WTC11 (cell line): ENCODE measurements at regions not wholly inside any gene's neighbourhood (a gene's known extent, or its start where the extent isn't known, plus 50 kb on each side); places are given as distances from the start of the nearest gene placed in this dataset.

Source experiments
- ATAC-seq: fragments of 200-7000 bp; cut with Tn5 transposase; 2 replicates; pipeline ENCODE4 v1.10.0; 2021; ENCODE audit warnings: mild to moderate bottlenecking, moderate library complexity
- CTCF ChIA-PET: fragments of 300-600 bp; sonication (Branson Sonifier 250); formaldehyde crosslinking; loops from one replicate; lab custom pipeline; 2021; ENCODE audit warnings: antibody characterized with exemption; lab: Charles Lee
- POLR2A ChIA-PET: fragments of 350-600 bp; sonication (Branson Sonifier 250); formaldehyde crosslinking; loops from one replicate; lab custom pipeline; 2021; ENCODE audit warnings: antibody characterized with exemption; lab: Charles Lee
- DNase-seq: peaks from one replicate; pipeline ENCODE4 v3.0.0; 2021; ENCODE audit warnings: low spot score
- H3K27ac Mint-ChIP-seq: 2 replicates; pipeline ENCODE4 v1.8.0; 2021; ENCODE audit warnings: mixed read lengths
- H3K27me3 Mint-ChIP-seq: 2 replicates; pipeline ENCODE4 v1.8.0; 2021; ENCODE audit warnings: low read depth, mild to moderate bottlenecking, moderate library complexity, mixed read lengths
- H3K36me3 Mint-ChIP-seq: 2 replicates; pipeline ENCODE4 v1.8.0; 2021; ENCODE audit warnings: mixed read lengths
- H3K4me1 Mint-ChIP-seq: 2 replicates; pipeline ENCODE4 v1.8.0; 2022; ENCODE audit warnings: mixed read lengths
- H3K4me3 Mint-ChIP-seq: 2 replicates; pipeline ENCODE4 v1.8.0; 2021; ENCODE audit warnings: mild to moderate bottlenecking, moderate library complexity, mixed read lengths
- H3K9me3 Mint-ChIP-seq: 2 replicates; pipeline ENCODE4 v1.8.0; 2021; ENCODE audit warnings: mixed read lengths
- ARID4B ChIP-seq: sonication (generic); formaldehyde crosslinking; IDR thresholded peaks from 2 replicates; pipeline ENCODE4 v1.8.0; 2023; ENCODE audit warnings: missing genetic modification reagents, mild to moderate bottlenecking, borderline replicate concordance
- ATF2 ChIP-seq: sonication (generic); formaldehyde crosslinking; IDR thresholded peaks from 2 replicates; pipeline ENCODE4 v1.8.1; 2022; ENCODE audit warnings: low read depth, missing genetic modification reagents, borderline replicate concordance
- EMX1 ChIP-seq: fragments of 250-450 bp; sonication (Bioruptor Pico); IDR thresholded peaks from 2 replicates; pipeline ENCODE4 v1.8.0; 2021; ENCODE audit warnings: mild to moderate bottlenecking
- ERG ChIP-seq: fragments of 250-450 bp; sonication (Bioruptor Pico); IDR thresholded peaks from 2 replicates; pipeline ENCODE4 v1.8.0; 2021; ENCODE audit warnings: mild to moderate bottlenecking
- ESRRA ChIP-seq: sonication (generic); formaldehyde crosslinking; IDR thresholded peaks from 2 replicates; pipeline ENCODE4 v1.8.1; 2022; ENCODE audit warnings: mild to moderate bottlenecking, missing genetic modification reagents, borderline replicate concordance
- FOXP1 ChIP-seq: sonication (generic); formaldehyde crosslinking; IDR thresholded peaks from 2 replicates; pipeline ENCODE4 v1.8.0; 2022; ENCODE audit warnings: missing genetic modification reagents, mild to moderate bottlenecking, moderate library complexity, borderline replicate concordance
- GABPB1 ChIP-seq: sonication (generic); formaldehyde crosslinking; IDR thresholded peaks from 2 replicates; pipeline ENCODE4 v1.8.1; 2023; ENCODE audit warnings: mild to moderate bottlenecking, missing genetic modification reagents
- GRHL2 ChIP-seq: fragments of 250-450 bp; sonication (Bioruptor Pico); IDR thresholded peaks from 2 replicates; pipeline ENCODE4 v1.8.0; 2022; ENCODE audit warnings: mild to moderate bottlenecking, moderate library complexity; ENCODE audit not compliant: insufficient replicate concordance, severe bottlenecking
- JAZF1 ChIP-seq: fragments of 250-450 bp; sonication (Bioruptor Pico); IDR thresholded peaks from 2 replicates; pipeline ENCODE4 v1.9.0; 2021; ENCODE audit warnings: moderate library complexity, mild to moderate bottlenecking, inconsistent platforms
- NR2C2 ChIP-seq: sonication (generic); formaldehyde crosslinking; IDR thresholded peaks from 2 replicates; pipeline ENCODE4 v1.8.0; 2022; ENCODE audit warnings: mild to moderate bottlenecking, missing genetic modification reagents
- RORB ChIP-seq: fragments of 250-450 bp; sonication (Bioruptor Pico); IDR thresholded peaks from 2 replicates; pipeline ENCODE4 v1.9.0; 2021; ENCODE audit warnings: mild to moderate bottlenecking
- ZNF121 ChIP-seq: sonication (generic); formaldehyde crosslinking; IDR thresholded peaks from 2 replicates; pipeline ENCODE4 v1.8.0; 2023; ENCODE audit warnings: missing genetic modification reagents
- ZNF219 ChIP-seq: sonication (generic); formaldehyde crosslinking; IDR thresholded peaks from 2 replicates; pipeline ENCODE4 v1.8.0; 2023; ENCODE audit warnings: missing genetic modification reagents, mild to moderate bottlenecking, borderline replicate concordance
- ZNF263 ChIP-seq: sonication (generic); formaldehyde crosslinking; IDR thresholded peaks from 2 replicates; pipeline ENCODE4 v1.8.1; 2022; ENCODE audit warnings: low read depth, mild to moderate bottlenecking, moderate library complexity, missing genetic modification reagents
- TF ChIP-seq, protein P1 (sequence below): sonication (generic); formaldehyde crosslinking; IDR thresholded peaks from 2 replicates; pipeline ENCODE4 v1.8.1; 2022; ENCODE audit warnings: low read depth, mild to moderate bottlenecking, moderate library complexity, missing genetic modification reagents, borderline replicate concordance
- TF ChIP-seq, protein P2 (sequence below): sonication (generic); formaldehyde crosslinking; IDR thresholded peaks from 2 replicates; pipeline ENCODE4 v1.8.1; 2023; ENCODE audit warnings: mild to moderate bottlenecking, moderate library complexity, missing genetic modification reagents

- TF ChIP-seq GRHL2 (CRISPR knock-in tag) (no peak), ATF2 (CRISPR knock-in tag) (no peak), FOXP1 (CRISPR knock-in tag) (no peak)
- TF ChIP-seq, protein P1, sequence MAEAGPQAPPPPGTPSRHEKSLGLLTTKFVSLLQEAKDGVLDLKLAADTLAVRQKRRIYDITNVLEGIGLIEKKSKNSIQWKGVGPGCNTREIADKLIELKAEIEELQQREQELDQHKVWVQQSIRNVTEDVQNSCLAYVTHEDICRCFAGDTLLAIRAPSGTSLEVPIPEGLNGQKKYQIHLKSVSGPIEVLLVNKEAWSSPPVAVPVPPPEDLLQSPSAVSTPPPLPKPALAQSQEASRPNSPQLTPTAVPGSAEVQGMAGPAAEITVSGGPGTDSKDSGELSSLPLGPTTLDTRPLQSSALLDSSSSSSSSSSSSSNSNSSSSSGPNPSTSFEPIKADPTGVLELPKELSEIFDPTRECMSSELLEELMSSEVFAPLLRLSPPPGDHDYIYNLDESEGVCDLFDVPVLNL (CRISPR knock-in tag), result no peak
These were observed 356.7 kb upstream of the TRPC7 start (continued) for GRCh38 chr5:136722086-136722485.

- TF ChIP-seq JAZF1 (CRISPR knock-in tag), result no peak
- TF ChIP-seq, protein P2, sequence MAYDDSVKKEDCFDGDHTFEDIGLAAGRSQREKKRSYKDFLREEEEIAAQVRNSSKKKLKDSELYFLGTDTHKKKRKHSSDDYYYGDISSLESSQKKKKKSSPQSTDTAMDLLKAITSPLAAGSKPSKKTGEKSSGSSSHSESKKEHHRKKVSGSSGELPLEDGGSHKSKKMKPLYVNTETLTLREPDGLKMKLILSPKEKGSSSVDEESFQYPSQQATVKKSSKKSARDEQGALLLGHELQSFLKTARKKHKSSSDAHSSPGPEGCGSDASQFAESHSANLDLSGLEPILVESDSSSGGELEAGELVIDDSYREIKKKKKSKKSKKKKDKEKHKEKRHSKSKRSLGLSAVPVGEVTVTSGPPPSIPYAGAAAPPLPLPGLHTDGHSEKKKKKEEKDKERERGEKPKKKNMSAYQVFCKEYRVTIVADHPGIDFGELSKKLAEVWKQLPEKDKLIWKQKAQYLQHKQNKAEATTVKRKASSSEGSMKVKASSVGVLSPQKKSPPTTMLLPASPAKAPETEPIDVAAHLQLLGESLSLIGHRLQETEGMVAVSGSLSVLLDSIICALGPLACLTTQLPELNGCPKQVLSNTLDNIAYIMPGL (CRISPR knock-in tag), result no peak
- TF ChIP-seq ERG (CRISPR knock-in tag), result no peak
- TF ChIP-seq GABPB1 (CRISPR knock-in tag), result no peak
- no peaks in the 10 kb centered on the region for H3K9me3 Mint-ChIP-seq
- no peak overlapping the region for H3K4me3 Mint-ChIP-seq
- H3K4me1 Mint-ChIP-seq, result peaks cover 12% of the 10 kb centered on the region
- ATAC-seq (no peak), DNase-seq (no peak)
- no peak overlapping the region; the same call in 1 of the 2 replicates for H3K27ac Mint-ChIP-seq
- H3K36me3 Mint-ChIP-seq, result no peaks in the 10 kb centered on the region
- POLR2A ChIA-PET, result no interaction called here
- CTCF ChIA-PET, result no interaction called here
- H3K27me3 Mint-ChIP-seq, result no peaks in the 10 kb centered on the region
These were observed 355.3 kb upstream of the TRPC7 start for GRCh38 chr5:136720674-136721073.

DNA sequence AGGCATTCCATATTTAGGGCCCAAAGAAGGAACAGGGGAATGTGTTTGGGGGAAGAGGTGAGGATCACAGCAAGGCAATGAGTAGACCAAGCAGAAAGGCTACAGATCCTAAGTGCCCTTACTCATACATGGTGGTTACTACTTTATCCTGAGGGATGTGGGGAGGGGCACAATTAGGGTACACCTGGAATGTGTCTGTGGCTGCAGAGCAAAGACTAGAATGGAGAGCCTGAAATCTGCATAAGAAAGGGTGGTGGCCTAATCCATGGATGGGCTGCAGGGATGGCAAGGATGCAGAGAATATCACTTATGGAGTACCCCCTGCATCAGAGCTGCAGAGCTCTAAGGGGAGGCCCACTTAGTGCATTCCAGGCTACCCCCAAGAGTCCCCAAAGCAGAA lies 352.6 kb upstream of the TRPC7 start:
- no peak overlapping the region for H3K4me3 Mint-ChIP-seq
- TF ChIP-seq ESRRA (no peak), NR2C2 (no peak), ZNF121 (CRISPR knock-in tag) (no peak), ZNF263 (CRISPR knock-in tag) (no peak), RORB (CRISPR knock-in tag) (no peak), EMX1 (CRISPR knock-in tag) (no peak), ARID4B (CRISPR knock-in tag) (no peak), ZNF219 (CRISPR knock-in tag) (no peak)
- DNase-seq, result no peak
- H3K27me3 Mint-ChIP-seq, result no peaks in the 10 kb centered on the region
- H3K9me3 Mint-ChIP-seq, result peaks cover 17% of the 10 kb centered on the region
- CTCF ChIA-PET, result no interaction called here
- peaks cover 6% of the 10 kb centered on the region for H3K36me3 Mint-ChIP-seq
- H3K4me1 Mint-ChIP-seq, result peaks cover 14% of the 10 kb centered on the region
- POLR2A ChIA-PET, result no interaction called here
- peak; percentile 77 for ATAC-seq
- no peak overlapping the region for H3K27ac Mint-ChIP-seq
